ENCODE measurements at regions not wholly inside any gene's neighbourhood (a gene's known extent, or its start where the extent isn't known, plus 50 kb on each side); places are given as distances from the start of the nearest gene placed in this dataset.

DNA sequence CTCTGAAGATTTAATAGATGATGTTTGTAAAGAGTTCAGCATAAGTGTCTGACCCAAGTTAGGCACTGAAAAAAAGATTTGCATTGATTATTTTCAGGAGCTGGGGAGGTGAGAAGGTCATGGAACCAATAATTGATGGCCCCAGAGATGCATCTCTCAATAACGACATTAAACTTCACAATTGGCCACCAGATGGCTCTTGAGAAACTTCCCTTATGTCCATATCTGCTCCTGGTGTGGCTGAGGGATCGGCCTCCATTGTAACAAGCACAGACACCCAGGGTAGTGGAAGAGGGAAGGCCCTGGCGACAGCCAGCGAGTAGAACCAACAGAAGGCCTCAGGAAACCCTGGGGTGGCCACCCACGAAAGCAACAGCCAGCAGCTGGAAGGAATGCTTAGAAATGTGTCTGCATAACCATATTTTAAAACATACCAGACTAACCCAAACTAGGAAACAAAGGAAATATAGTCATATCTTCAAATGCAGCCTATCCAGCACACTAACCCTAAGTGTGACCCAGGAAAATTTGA lies 536.7 kb downstream of the SOX2 start:
- no peak for TF ChIP-seq POLR2A (IDR thresholded peaks at IDR 0.05; ENCODE audit: low read length)
- no peak for TF ChIP-seq GATA1 (IDR thresholded peaks at IDR 0.05; ENCODE audit: low read depth, low read length)
